IPS-NIHi7 (cell line): ENCODE measurements at regions not wholly inside any gene's neighbourhood (a gene's known extent, or its start where the extent isn't known, plus 50 kb on each side); places are given as distances from the start of the nearest gene placed in this dataset.
"Not testable (repeated sequence)": the region's sequence is repeated elsewhere in the genome, so short reads cannot be mapped to it uniquely, and the experiment has no call there.

Source experiments
- DNase-seq: peaks from one replicate; pipeline ENCODE4 v3.0.0; 2012; ENCODE audit warnings: mixed read lengths; ENCODE audit errors: extremely low spot score

- not testable (repeated sequence) for DNase-seq
These were observed 194.3 kb downstream of the SPATA31A6 start for GRCh38 chr9:42377530-42378417.

- no peak for DNase-seq
These were observed 195.0 kb downstream of the SPATA31A6 start for GRCh38 chr9:42378418-42378815.

GRCh38 chr9:42379602-42380001 lies 196.1 kb downstream of the SPATA31A6 start:
- not testable (repeated sequence) for DNase-seq

DNA sequence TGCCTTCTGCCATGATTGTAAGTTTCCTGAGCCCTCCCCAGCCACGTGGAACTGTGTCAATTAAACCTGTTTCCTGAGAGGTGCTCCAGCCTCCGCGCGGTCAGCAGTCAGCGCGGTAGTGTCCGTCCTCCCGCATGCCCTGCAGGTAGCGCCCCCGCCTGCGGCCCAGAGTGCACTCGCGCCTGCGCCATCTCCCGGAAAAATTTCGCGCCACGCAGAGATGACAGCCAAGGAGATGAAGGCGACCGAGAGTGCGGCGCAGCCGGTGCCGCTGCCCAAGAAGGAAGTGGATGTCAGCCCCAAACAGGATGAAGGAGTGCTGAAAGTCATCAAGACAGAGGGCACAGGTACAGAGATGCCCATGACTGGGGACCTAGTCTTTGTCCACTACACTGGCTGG lies 201.1 kb downstream of the SPATA31A6 start:
- DNase-seq, result not testable (repeated sequence)

DNA sequence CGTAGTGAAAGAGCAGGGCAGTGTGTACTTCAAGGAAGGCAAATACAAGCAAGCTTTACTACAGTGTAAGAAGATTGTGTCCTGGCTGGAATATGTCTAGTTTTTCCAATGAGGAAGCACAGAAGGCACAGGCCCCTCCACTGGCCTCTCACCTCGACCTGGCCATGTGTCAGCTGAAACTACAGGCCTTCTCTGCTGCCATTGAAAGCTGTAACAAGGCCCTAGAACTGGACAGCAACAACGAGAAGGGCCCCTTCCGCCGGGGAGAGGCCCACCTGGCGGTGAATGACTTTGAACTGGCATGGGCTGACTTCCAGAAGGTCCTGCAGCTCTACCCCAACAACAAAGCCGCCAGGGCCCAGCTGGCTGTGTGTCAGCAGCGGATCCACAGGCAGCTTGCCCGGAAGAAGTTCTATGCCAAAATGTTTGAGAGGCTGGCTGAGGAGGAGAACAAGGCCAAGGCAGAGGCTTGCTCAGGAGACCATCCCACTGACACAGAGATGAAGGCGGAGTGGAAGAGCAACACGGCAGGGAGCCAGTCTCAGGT lies 202.2 kb downstream of the SPATA31A6 start:
- not testable (repeated sequence) for DNase-seq

DNA sequence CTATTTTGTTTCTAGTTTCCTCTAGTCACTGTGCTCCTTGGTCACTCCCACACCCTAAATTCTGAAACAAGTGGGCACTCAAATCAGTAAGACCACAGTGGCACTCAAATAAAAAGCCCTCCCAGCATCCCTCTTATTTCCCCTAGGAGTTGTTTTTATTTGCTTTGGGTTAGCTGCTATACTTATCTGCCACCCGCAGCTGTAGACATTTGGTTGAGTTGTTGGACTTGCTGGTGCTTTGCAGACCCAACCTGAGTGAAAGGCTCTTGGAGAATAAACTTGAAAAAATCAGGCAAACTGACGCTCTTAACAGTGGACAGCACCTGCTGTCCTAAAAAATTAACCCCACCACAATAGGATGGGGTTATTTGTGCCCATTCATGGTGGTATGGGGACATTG lies 203.0 kb downstream of the SPATA31A6 start:
- peak; percentile 19 for DNase-seq

- peak; percentile 61 for DNase-seq
These were observed 204.8 kb downstream of the SPATA31A6 start for GRCh38 chr9:42388146-42388690.

DNA sequence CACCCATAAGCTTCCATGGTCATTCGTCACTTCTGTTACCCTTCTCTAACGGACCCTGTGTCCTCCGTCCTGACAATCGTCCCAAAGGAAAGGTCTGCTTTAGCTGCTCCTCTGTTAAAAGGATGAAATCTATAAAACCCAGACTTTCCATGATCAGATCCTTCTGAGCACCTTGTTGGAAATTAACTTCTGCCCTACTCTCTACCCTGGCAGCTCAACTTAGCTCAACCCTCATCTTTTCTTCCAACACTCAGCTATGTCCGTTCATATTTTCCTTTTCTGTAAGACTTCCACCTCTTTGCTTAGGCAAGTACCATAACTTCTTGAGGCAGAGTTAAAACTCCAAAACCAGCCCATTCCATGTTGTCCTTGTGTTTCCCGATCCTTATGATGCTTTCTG lies 205.4 kb downstream of the SPATA31A6 start:
- DNase-seq, result peak; percentile 29

DNA sequence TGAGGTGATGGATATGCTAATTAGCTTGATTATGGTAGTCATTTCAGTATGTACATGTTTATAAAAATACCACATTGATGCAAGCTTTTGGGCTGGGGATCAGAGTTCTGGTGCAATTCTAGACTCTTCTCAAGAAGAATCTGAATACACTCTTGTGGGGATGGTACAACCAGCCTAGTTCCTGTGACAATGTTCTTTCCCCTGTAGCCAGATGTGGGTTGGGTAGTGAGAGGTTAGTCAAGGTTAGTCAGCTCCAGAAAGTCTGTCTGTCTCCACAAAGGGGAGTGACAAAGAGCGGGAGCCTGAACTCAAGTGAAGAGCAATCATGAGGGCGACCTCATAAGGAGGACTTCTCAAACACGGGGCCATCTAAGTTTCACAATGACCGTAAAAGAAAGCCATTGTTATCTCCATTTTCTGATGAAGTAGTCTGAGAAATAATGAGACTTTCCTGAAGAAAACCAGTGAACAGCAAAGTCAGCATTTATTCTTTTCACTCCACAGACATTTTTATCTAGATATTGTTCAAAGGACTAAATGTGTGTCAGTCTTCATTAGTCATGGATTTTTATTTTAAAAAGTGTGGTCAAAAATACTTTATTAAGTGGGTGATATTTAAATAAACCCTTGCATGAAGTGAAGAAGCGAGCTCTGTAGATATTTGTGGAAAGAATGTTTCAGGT lies 209.5 kb downstream of the SPATA31A6 start:
- not testable (repeated sequence) for DNase-seq

GRCh38 chr9:42396318-42396717 lies 212.9 kb downstream of the SPATA31A6 start:
- DNase-seq, result no peak

DNA sequence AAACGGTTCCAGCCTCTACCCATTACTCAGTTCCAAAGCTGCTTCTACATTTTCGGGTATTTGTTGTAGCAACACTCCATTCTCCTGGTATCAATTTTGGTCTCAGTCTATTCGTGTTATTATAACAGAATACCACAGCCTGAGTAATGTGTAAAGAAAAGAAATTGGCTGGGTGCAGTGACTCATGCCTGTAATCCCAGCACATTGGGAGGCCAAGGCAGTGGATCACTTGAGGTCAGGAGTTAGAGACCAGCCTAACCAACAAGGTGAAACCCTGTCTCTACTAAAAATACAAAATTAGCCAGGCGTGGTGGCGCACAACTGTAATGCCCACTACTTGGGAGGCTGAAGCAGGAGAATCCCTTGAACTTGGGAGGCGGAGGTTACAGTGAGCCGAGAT lies 213.9 kb downstream of the SPATA31A6 start:
- not testable (repeated sequence) for DNase-seq

DNA sequence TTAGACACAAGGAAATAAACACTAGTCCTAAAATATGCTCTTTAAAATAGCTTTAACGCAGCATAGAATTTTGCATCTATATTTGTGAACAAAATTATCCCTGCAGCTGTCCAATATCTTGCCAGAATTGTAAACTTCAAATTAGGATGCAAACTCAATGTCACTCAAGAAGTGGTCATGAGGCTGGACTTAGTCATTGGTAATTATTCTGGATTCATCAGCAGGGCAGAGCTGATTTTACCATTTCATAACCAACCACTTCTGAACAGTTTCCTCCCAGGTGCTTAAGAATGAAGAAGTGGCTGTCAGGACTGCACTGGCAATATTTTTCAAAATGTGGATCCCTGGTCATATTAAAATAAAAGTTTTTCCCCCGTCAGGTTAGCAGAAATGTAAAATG lies 219.5 kb downstream of the SPATA31A6 start:
- not testable (repeated sequence) for DNase-seq

- not testable (repeated sequence) for DNase-seq
These were observed 226.1 kb downstream of the SPATA31A6 start for GRCh38 chr9:42409581-42409980.

GRCh38 chr9:42412354-42412753 lies 228.9 kb downstream of the SPATA31A6 start:
- not testable (repeated sequence) for DNase-seq

- DNase-seq, result not testable (repeated sequence)
These were observed 231.4 kb downstream of the SPATA31A6 start for GRCh38 chr9:42414865-42415264.

- DNase-seq, result not testable (repeated sequence)
These were observed 236.2 kb downstream of the SPATA31A6 start for GRCh38 chr9:42419652-42420051.

DNA sequence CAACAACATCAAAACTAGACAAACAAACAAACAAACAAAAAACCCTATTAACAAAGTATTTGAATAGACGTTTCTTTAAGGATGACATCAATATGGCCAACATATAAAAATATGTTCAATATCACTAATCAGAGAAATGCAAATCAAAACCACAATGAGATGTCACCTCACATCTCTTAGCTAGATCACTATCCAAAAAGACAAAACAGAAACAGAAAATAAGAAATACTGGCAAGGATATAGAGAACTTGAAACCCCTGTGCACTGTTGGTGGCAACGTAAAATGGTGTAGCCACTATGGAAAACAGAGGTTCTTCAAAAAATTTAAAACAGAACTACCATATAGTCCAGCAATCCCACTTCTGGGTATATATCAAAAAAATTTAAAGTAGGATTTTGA lies 236.9 kb downstream of the SPATA31A6 start:
- DNase-seq, result not testable (repeated sequence)

DNA sequence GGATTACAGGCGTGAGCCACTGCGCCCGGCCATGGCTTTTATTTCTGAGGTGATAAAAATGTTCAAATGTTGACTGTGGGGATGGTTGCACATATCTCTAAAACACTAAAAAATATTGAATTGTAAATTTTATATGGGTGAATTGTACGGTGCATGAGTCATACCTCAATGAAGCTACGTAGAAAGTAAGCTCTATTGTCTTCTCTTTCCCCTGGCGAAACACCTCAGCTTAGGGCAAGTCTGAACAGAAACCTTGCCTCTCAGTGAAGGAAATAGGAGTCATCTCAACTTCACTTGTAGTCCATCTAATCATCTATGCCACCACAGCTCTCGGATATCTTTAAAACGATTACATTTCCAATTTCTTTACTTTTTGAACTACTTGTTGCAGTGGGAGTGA lies 238.2 kb downstream of the SPATA31A6 start:
- not testable (repeated sequence) for DNase-seq

DNA sequence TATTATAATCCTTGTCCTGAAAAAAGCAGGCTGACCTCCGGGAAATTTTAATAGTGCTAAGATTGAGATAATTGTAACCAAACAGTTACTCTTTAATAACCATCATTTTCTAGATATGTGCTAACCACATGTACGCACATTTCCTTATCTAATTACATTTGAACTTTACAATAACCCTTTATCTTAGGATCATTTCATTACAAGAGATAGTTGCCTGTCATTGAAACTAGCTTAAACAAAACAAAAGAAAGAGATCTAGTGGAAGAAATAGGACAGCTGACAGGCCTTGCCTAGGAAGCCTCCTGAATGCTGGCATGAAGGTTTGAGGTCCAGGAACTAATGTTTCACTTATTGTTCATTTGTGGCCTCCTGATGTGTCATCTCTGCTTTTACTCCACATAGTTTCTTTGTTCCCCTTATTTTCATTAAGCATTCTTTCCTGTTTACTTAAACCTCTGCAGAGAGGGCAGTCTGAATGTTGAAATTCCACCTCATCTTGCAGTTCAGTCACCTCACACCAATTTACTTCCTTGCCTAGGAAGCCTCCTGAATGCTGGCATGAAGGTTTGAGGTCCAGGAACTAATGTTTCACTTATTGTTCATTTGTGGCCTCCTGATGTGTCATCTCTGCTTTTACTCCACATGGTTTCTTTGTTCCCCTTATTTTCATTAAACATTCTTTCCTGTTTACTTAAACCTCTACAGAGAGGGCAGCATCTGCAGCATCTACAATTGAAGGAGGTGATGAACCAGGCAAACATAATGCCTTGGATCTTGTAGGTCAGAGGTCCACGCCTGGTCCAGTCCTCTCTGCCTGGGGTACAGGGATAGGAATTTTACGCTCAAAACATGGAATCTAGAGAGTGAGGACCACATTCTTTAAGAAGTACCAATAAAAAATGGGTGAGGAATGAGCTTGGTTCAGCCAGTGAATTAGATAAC lies 247.5 kb downstream of the SPATA31A6 start:
- not testable (repeated sequence) for DNase-seq

DNA sequence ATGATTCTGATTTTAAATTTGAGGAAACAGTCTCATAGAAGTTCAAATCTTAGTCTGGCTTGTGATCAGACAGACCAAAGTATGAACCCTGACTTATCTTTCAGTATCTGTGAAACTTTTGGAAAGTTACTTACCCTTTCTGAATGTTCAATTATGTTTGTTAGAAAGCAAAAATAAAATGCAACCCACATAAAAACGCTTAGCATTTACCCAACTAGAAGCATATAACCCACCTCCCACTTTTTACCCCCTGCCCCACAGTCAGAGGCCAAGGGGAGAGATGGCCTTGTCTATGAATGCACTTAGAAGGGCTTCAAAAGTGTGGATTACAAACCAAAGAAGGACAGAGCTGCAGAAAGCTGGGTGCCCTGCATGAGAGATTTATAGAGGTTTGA lies 248.2 kb downstream of the SPATA31A6 start:
- not testable (repeated sequence) for DNase-seq
